ENCODE measurements at regions not wholly inside any gene's neighbourhood (a gene's known extent, or its start where the extent isn't known, plus 50 kb on each side); places are given as distances from the start of the nearest gene placed in this dataset.
"Not testable (repeated sequence)": the region's sequence is repeated elsewhere in the genome, so short reads cannot be mapped to it uniquely, and the experiment has no call there.

GRCh38 chr13:84645196-84646012 lies 763.1 kb upstream of the SLITRK1 start:
- DNase-seq, result no peak

GRCh38 chr13:84641491-84641890 lies 759.2 kb upstream of the SLITRK1 start:
- no peak for DNase-seq

GRCh38 chr13:84640691-84641090 lies 758.4 kb upstream of the SLITRK1 start:
- DNase-seq, result no peak

- DNase-seq, result no peak
These were observed 748.2 kb upstream of the SLITRK1 start for GRCh38 chr13:84630476-84630875.

- no peak for DNase-seq
These were observed 734.6 kb upstream of the SLITRK1 start for GRCh38 chr13:84616864-84617263.

- DNase-seq, result no peak
These were observed 727.4 kb upstream of the SLITRK1 start for GRCh38 chr13:84609716-84610115.

GRCh38 chr13:84607261-84608013 lies 725.2 kb upstream of the SLITRK1 start:
- DNase-seq, result no peak

- no peak for DNase-seq
These were observed 724.3 kb upstream of the SLITRK1 start for GRCh38 chr13:84606616-84607015.

GRCh38 chr13:84605927-84606326 lies 723.7 kb upstream of the SLITRK1 start:
- DNase-seq, result no peak

GRCh38 chr13:84591444-84591843 lies 709.2 kb upstream of the SLITRK1 start:
- no peak for DNase-seq

- DNase-seq, result no peak
These were observed 708.4 kb upstream of the SLITRK1 start for GRCh38 chr13:84590663-84591062.

- no peak for DNase-seq
These were observed 705.7 kb upstream of the SLITRK1 start for GRCh38 chr13:84588023-84588422.

- DNase-seq, result not testable (repeated sequence)
These were observed 697.6 kb upstream of the SLITRK1 start for GRCh38 chr13:84579901-84580300.

GRCh38 chr13:84574851-84575250 lies 692.6 kb upstream of the SLITRK1 start:
- no peak for DNase-seq

- DNase-seq, result no peak
These were observed 689.0 kb upstream of the SLITRK1 start for GRCh38 chr13:84571264-84571663.

GRCh38 chr13:84570831-84571230 lies 688.6 kb upstream of the SLITRK1 start:
- no peak for DNase-seq

- no peak for DNase-seq
These were observed 687.1 kb upstream of the SLITRK1 start for GRCh38 chr13:84569366-84569765.

GRCh38 chr13:84567848-84568247 lies 685.6 kb upstream of the SLITRK1 start:
- no peak for DNase-seq

GRCh38 chr13:84566780-84567179 lies 684.5 kb upstream of the SLITRK1 start:
- DNase-seq, result no peak

GRCh38 chr13:84563611-84564010 lies 681.3 kb upstream of the SLITRK1 start:
- no peak for DNase-seq

- DNase-seq, result no peak
These were observed 671.0 kb upstream of the SLITRK1 start for GRCh38 chr13:84553227-84553626.

- DNase-seq, result no peak
These were observed 661.7 kb upstream of the SLITRK1 start for GRCh38 chr13:84543962-84544361.

- no peak for DNase-seq
These were observed 660.1 kb upstream of the SLITRK1 start for GRCh38 chr13:84542348-84542747.

GRCh38 chr13:84536906-84537305 lies 654.6 kb upstream of the SLITRK1 start:
- DNase-seq, result no peak
